ENCODE measurements at regions not wholly inside any gene's neighbourhood (a gene's known extent, or its start where the extent isn't known, plus 50 kb on each side); places are given as distances from the start of the nearest gene placed in this dataset.

- Histone ChIP-seq H3K27me3 (replicated peaks in 1 of 4; ENCODE audit: control insufficient read depth in 3 of 4, extremely low read depth in 1 of 4, insufficient read depth in 3 of 4, low read length in 3 of 4) (no peaks in the 10 kb centered on the region), H3K18ac (ENCODE audit: extremely low read depth, low read length) (no peak overlapping the region), H2AK5ac (ENCODE audit: low read depth, low read length) (no peak overlapping the region), H3K27ac (ENCODE audit: low read depth, low read length) (no peak overlapping the region), H3K79me2 (ENCODE audit: control insufficient read depth in 1 of 2, insufficient read depth in 2 of 2, low read length in 2 of 2) (no peaks in the 10 kb centered on the region), H2AFZ (ENCODE audit: low read length) (no peak overlapping the region), H3K56ac (replicated peaks; ENCODE audit: insufficient read length, low read depth, low read length) (no peak overlapping the region), H2BK120ac (replicated peaks; ENCODE audit: low read depth, low read length) (no peak overlapping the region), H3K4me1 (replicated peaks in 1 of 4; ENCODE audit: control insufficient read depth in 3 of 4, insufficient read depth in 4 of 4, low read length in 3 of 4) (no peaks in the 10 kb centered on the region), H3K14ac (ENCODE audit: insufficient read length) (no peak overlapping the region), H4K5ac (ENCODE audit: insufficient read length, low read depth, low read length) (no peak overlapping the region), H3K36me3 (ENCODE audit: control insufficient read depth in 2 of 4, insufficient read depth in 4 of 4, low read length in 3 of 4) (no peaks in the 10 kb centered on the region), H3K23me2 (ENCODE audit: low read depth, low read length) (no peaks in the 10 kb centered on the region), H2BK12ac (ENCODE audit: low read depth, low read length) (no peak overlapping the region), H3K23ac (ENCODE audit: insufficient read length) (no peak overlapping the region), H4K91ac (replicated peaks; ENCODE audit: insufficient read length, low read length) (no peak overlapping the region), H2BK20ac (ENCODE audit: low read length) (no peak overlapping the region), H3K9ac (replicated peaks in 1 of 4; ENCODE audit: extremely low read depth in 1 of 4, low read depth in 3 of 4, low read length in 3 of 4) (no peak overlapping the region), H4K8ac (ENCODE audit: extremely low read depth, insufficient read depth, low read length) (no peak overlapping the region), H2BK5ac (ENCODE audit: low read depth, low read length) (no peak overlapping the region), H3K4me2 (ENCODE audit: insufficient read depth in 1 of 2, low read depth in 2 of 2, low read length in 2 of 2) (no peak overlapping the region), H3K4me3 (ENCODE audit: extremely low read depth in 1 of 4, insufficient read depth in 2 of 4, low read depth in 3 of 4, low read length in 4 of 4) (no peak overlapping the region), H3K9me3 (ENCODE audit: insufficient read depth in 2 of 2, low read depth in 1 of 2, low read length in 1 of 2) (peaks cover 0 to 4% of the 10 kb centered on the region in 2 experiments; a peak in 1 of 4 replicates), H2BK15ac (ENCODE audit: low read length) (no peak overlapping the region), H4K20me1 (replicated peaks in 1 of 2; ENCODE audit: control insufficient read depth in 1 of 2, insufficient read depth in 2 of 2, low read length in 2 of 2) (no peaks in the 10 kb centered on the region), H3K4ac (replicated peaks; ENCODE audit: insufficient read length, low read depth, low read length) (no peak overlapping the region), H3K79me1 (ENCODE audit: low read depth, low read length) (no peaks in the 10 kb centered on the region)
- ChIA-PET POLR2A (ENCODE audit: partially characterized antibody) (no interaction called here), CTCF (ENCODE audit: partially characterized antibody) (interaction anchor here (1.3 to 9.9 kb wide), 6 partner anchors 14 to 203 kb away, joined by 3 to 146 read pairs (median 18); no protein-coding TSS in a partner anchor)
- WGBS, 2 experiments (ENCODE audit: extremely low coverage in 1 of 2, insufficient coverage in 1 of 2, insufficient read length in 1 of 2, insufficient replicate concordance in 2 of 2, low coverage in 1 of 2, low lambda C conversion rate in 2 of 2, missing lambda C conversion rate in 1 of 2) = 100% methylated on average over 2 of the region's 2 CpGs; no CpG with 5 or more reads in 1 of the 2 experiments
- no peak for FAIRE-seq
- no peak for DNase-seq (ENCODE audit: low read depth in 1 of 2, low spot score in 2 of 2)
- no peak for TF ChIP-seq TAF1 (IDR thresholded peaks at IDR 0.05; ENCODE audit: low read depth, low read length)
- no peak for TF ChIP-seq KDM5A (IDR thresholded peaks at IDR 0.05; ENCODE audit: low read length)
- TF ChIP-seq EP300 (IDR thresholded peaks at IDR 0.05; ENCODE audit: borderline replicate concordance in 1 of 2, low read depth in 2 of 2, low read length in 2 of 2) = no peak
- no peak for TF ChIP-seq POLR2A (IDR thresholded peaks at IDR 0.05; ENCODE audit: control extremely low read depth in 1 of 2, low read depth in 2 of 2, low read length in 2 of 2)
- no peak for TF ChIP-seq BACH1 (IDR thresholded peaks at IDR 0.05; ENCODE audit: low read length)
- no peak for TF ChIP-seq POLR2AphosphoS5 (IDR thresholded peaks at IDR 0.05; ENCODE audit: low read depth, low read length)
- no peak for TF ChIP-seq SAP30 (IDR thresholded peaks at IDR 0.05; ENCODE audit: insufficient read depth, insufficient replicate concordance, low read length)
- no peak for TF ChIP-seq YY1 (IDR thresholded peaks at IDR 0.05; ENCODE audit: low read depth, low read length)
- TF ChIP-seq KDM1A (IDR thresholded peaks at IDR 0.05; ENCODE audit: borderline replicate concordance, low read length) = no peak
- TF ChIP-seq EZH2 (IDR thresholded peaks at IDR 0.05; ENCODE audit: low read depth, low read length, severe bottlenecking) = no peak
- no peak for TF ChIP-seq CHD2 (IDR thresholded peaks at IDR 0.05; ENCODE audit: low read length)
- TF ChIP-seq ASH2L (IDR thresholded peaks at IDR 0.05; ENCODE audit: low read length) = no peak
- no peak for TF ChIP-seq SIRT6 (IDR thresholded peaks at IDR 0.05; ENCODE audit: low read length)
- TF ChIP-seq SIN3A (conservative IDR thresholded peaks at IDR 0.05 in 1 of 2, IDR thresholded peaks at IDR 0.05 in 1 of 2; ENCODE audit: low read depth in 1 of 2, low read length in 2 of 2) = no peak
These were observed 121.3 kb upstream of the GADD45A start for GRCh38 chr1:67563684-67564083.

Measured in H1 (cell line).